PC-9 (cell line): ENCODE measurements at regions not wholly inside any gene's neighbourhood (a gene's known extent, or its start where the extent isn't known, plus 50 kb on each side); places are given as distances from the start of the nearest gene placed in this dataset.

ENCODE experiments used
- EZH2 ChIP-seq: fragments of 200-600 bp; sonication (generic); IDR thresholded peaks from 2 replicates; pipeline ENCODE4 v1.8.0; 2017; ENCODE audit warnings: antibody characterized with exemption, low read depth
- TF ChIP-seq, protein P1 (sequence below): fragments of 200-600 bp; sonication (generic); conservative IDR thresholded peaks from 2 replicates; pipeline ENCODE4 v1.6.1; 2017; ENCODE audit warnings: mixed run types, antibody characterized with exemption, mild to moderate bottlenecking, moderate library complexity

- TF ChIP-seq, protein P1, sequence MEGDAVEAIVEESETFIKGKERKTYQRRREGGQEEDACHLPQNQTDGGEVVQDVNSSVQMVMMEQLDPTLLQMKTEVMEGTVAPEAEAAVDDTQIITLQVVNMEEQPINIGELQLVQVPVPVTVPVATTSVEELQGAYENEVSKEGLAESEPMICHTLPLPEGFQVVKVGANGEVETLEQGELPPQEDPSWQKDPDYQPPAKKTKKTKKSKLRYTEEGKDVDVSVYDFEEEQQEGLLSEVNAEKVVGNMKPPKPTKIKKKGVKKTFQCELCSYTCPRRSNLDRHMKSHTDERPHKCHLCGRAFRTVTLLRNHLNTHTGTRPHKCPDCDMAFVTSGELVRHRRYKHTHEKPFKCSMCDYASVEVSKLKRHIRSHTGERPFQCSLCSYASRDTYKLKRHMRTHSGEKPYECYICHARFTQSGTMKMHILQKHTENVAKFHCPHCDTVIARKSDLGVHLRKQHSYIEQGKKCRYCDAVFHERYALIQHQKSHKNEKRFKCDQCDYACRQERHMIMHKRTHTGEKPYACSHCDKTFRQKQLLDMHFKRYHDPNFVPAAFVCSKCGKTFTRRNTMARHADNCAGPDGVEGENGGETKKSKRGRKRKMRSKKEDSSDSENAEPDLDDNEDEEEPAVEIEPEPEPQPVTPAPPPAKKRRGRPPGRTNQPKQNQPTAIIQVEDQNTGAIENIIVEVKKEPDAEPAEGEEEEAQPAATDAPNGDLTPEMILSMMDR: no peak
- TF ChIP-seq EZH2: no peak
These were observed 67.3 kb upstream of the RALY start for GRCh38 chr20:33926425-33926824.
